Uterus (tissue), 3 donors: ENCODE measurements at regions not wholly inside any gene's neighbourhood (a gene's known extent, or its start where the extent isn't known, plus 50 kb on each side); places are given as distances from the start of the nearest gene placed in this dataset.

Source experiments
- DNase-seq, 2 donors: peaks; one replicate each; pipeline ENCODE4 v3.0.0-alpha.2; 2019 to 2020
- H3K27ac ChIP-seq, 2 donors: fragments of 200-600 bp; sonication (generic); 1 replicate in 1 of 2; 2 replicates in 1 of 2; pipeline ENCODE4 v1.5.1; 2016 to 2018
- H3K27me3 ChIP-seq, 2 donors: fragments of 200-600 bp; sonication (generic); one replicate each; pipeline ENCODE4 v1.5.1; 2018 to 2019; ENCODE audit warnings: control low read depth in 1 of 2
- H3K36me3 ChIP-seq, 2 donors: fragments of 200-600 bp; sonication (generic); one replicate each; pipeline ENCODE4 v1.5.1; 2019; ENCODE audit warnings: control low read depth in 1 of 2
- H3K4me1 ChIP-seq, 2 donors: fragments of 200-600 bp; sonication (generic); one replicate each; pipeline ENCODE4 v1.5.1; 2018 to 2019; ENCODE audit warnings: control low read depth in 1 of 2
- H3K4me3 ChIP-seq, 2 donors: fragments of 200-600 bp; sonication (generic); 1 replicate in 1 of 2; 2 replicates in 1 of 2; pipeline ENCODE4 v1.5.1; 2018 to 2019; ENCODE audit warnings: mild to moderate bottlenecking in 1 of 2
- H3K9me3 ChIP-seq, 2 donors: fragments of 200-600 bp; sonication (generic); one replicate each; pipeline ENCODE4 v1.5.1; 2019; ENCODE audit warnings: control low read depth in 1 of 2
- CTCF ChIP-seq, 4 experiments: fragments of 200-600 bp in 2 of 4; fragments of 450-650 bp in 2 of 4; sonication (generic) in 2 of 4; IDR thresholded peaks; one replicate each; pipeline ENCODE4 v1.5.1; 2016 to 2019; ENCODE audit warnings: antibody characterized with exemption in 4 of 4, mild to moderate bottlenecking in 2 of 4, moderate library complexity in 1 of 4
- POLR2A ChIP-seq, 2 donors: fragments of 450-650 bp; IDR thresholded peaks; one replicate each; pipeline ENCODE4 v1.6.1; 2016; ENCODE audit warnings: antibody characterized with exemption in 2 of 2, mild to moderate bottlenecking in 1 of 2, moderate library complexity in 1 of 2
- intact Hi-C: fragments of 100-400 bp; cut with DNase I; formaldehyde crosslinking; loops from one replicate; pipeline ENCODE4 v1.15.1; 2023; ENCODE audit warnings: low total_unique reads
- donor health status: DM: yes; HTN: yes; CAD: no.

GRCh38 chrX:69357317-69357716 is 146.8 kb upstream of the NALF2 start:
- H3K27me3 ChIP-seq: no peaks in the 10 kb centered on the region
- no peak overlapping the region for H3K4me3 ChIP-seq
- TF ChIP-seq POLR2A (IDR thresholded peaks at IDR 0.05) (no peak), CTCF (IDR thresholded peaks at IDR 0.05) (no peak)
- no peak overlapping the region for H3K27ac ChIP-seq
- DNase-seq: no peak
- no peaks in the 10 kb centered on the region for H3K4me1 ChIP-seq
- no peaks in the 10 kb centered on the region for H3K36me3 ChIP-seq
- intact Hi-C loops: no loop called here
- H3K9me3 ChIP-seq: no peaks in the 10 kb centered on the region

- H3K27me3 ChIP-seq: no peaks in the 10 kb centered on the region
- no peaks in the 10 kb centered on the region for H3K4me1 ChIP-seq
- H3K27ac ChIP-seq: no peak overlapping the region
- no peaks in the 10 kb centered on the region for H3K9me3 ChIP-seq
- no peaks in the 10 kb centered on the region for H3K36me3 ChIP-seq
- TF ChIP-seq POLR2A (IDR thresholded peaks at IDR 0.05) (no peak), CTCF (IDR thresholded peaks at IDR 0.05) (no peak)
- DNase-seq: no peak
- H3K4me3 ChIP-seq: no peak overlapping the region
- intact Hi-C loops: no loop called here
These were observed 159.6 kb upstream of the PJA1 start for GRCh38 chrX:69324851-69325250.

- intact Hi-C loops: no loop called here
These were observed 158.8 kb upstream of the PJA1 start for GRCh38 chrX:69323786-69324720.

GRCh38 chrX:69321789-69322188 is 156.5 kb upstream of the PJA1 start:
- Histone ChIP-seq H3K9me3 (no peaks in the 10 kb centered on the region), H3K36me3 (no peaks in the 10 kb centered on the region), H3K27ac (no peak overlapping the region), H3K27me3 (no peaks in the 10 kb centered on the region), H3K4me3 (no peak overlapping the region), H3K4me1 (no peaks in the 10 kb centered on the region)
- intact Hi-C loops: no loop called here
- DNase-seq: no peak
- no peak for TF ChIP-seq CTCF (IDR thresholded peaks at IDR 0.05)
- TF ChIP-seq POLR2A (IDR thresholded peaks at IDR 0.05): no peak

More at GRCh38 chrX:69323786-69324720, 158.8 kb upstream of the PJA1 start:
- Histone ChIP-seq H3K4me3 (no peak overlapping the region), H3K4me1 (no peaks in the 10 kb centered on the region), H3K9me3 (no peaks in the 10 kb centered on the region), H3K36me3 (no peaks in the 10 kb centered on the region), H3K27me3 (no peaks in the 10 kb centered on the region), H3K27ac (no peak overlapping the region)
- no peak for DNase-seq
- no peak for TF ChIP-seq POLR2A (IDR thresholded peaks at IDR 0.05)
- no peak for TF ChIP-seq CTCF (IDR thresholded peaks at IDR 0.05)

GRCh38 chrX:69321006-69321655 is 155.9 kb upstream of the PJA1 start:
- Histone ChIP-seq H3K4me3 (no peak overlapping the region), H3K4me1 (no peaks in the 10 kb centered on the region), H3K9me3 (no peaks in the 10 kb centered on the region), H3K27me3 (no peaks in the 10 kb centered on the region), H3K27ac (no peak overlapping the region), H3K36me3 (no peaks in the 10 kb centered on the region)
- intact Hi-C loops: no loop called here
- TF ChIP-seq POLR2A (IDR thresholded peaks at IDR 0.05): no peak
- no peak for TF ChIP-seq CTCF (IDR thresholded peaks at IDR 0.05)
- DNase-seq: no peak
